Astrocyte (in vitro differentiated cells and primary cell): ENCODE measurements at regions not wholly inside any gene's neighbourhood (a gene's known extent, or its start where the extent isn't known, plus 50 kb on each side); places are given as distances from the start of the nearest gene placed in this dataset.
"Not testable (repeated sequence)": the region's sequence is repeated elsewhere in the genome, so short reads cannot be mapped to it uniquely, and the experiment has no call there.

Experiments
- EZH2 ChIP-seq: IDR thresholded peaks from 2 replicates; pipeline ENCODE4 v1.6.1; 2012; ENCODE audit warnings: mild to moderate bottlenecking, low read length, inconsistent platforms; ENCODE audit not compliant: insufficient read depth
- TF ChIP-seq, protein P1 (sequence below): IDR thresholded peaks from 2 replicates; pipeline ENCODE4 v1.5.1; 2011; ENCODE audit warnings: low read depth, mild to moderate bottlenecking, inconsistent platforms, low read length, moderate library complexity; ENCODE audit not compliant: insufficient read depth

GRCh38 chrX:121768210-121768609 is 720.8 kb downstream of the GLUD2 start:
- TF ChIP-seq, protein P1, sequence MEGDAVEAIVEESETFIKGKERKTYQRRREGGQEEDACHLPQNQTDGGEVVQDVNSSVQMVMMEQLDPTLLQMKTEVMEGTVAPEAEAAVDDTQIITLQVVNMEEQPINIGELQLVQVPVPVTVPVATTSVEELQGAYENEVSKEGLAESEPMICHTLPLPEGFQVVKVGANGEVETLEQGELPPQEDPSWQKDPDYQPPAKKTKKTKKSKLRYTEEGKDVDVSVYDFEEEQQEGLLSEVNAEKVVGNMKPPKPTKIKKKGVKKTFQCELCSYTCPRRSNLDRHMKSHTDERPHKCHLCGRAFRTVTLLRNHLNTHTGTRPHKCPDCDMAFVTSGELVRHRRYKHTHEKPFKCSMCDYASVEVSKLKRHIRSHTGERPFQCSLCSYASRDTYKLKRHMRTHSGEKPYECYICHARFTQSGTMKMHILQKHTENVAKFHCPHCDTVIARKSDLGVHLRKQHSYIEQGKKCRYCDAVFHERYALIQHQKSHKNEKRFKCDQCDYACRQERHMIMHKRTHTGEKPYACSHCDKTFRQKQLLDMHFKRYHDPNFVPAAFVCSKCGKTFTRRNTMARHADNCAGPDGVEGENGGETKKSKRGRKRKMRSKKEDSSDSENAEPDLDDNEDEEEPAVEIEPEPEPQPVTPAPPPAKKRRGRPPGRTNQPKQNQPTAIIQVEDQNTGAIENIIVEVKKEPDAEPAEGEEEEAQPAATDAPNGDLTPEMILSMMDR: not testable (repeated sequence)
- not testable (repeated sequence) for TF ChIP-seq EZH2
